ENCODE measurements at regions not wholly inside any gene's neighbourhood (a gene's known extent, or its start where the extent isn't known, plus 50 kb on each side); places are given as distances from the start of the nearest gene placed in this dataset.

DNA sequence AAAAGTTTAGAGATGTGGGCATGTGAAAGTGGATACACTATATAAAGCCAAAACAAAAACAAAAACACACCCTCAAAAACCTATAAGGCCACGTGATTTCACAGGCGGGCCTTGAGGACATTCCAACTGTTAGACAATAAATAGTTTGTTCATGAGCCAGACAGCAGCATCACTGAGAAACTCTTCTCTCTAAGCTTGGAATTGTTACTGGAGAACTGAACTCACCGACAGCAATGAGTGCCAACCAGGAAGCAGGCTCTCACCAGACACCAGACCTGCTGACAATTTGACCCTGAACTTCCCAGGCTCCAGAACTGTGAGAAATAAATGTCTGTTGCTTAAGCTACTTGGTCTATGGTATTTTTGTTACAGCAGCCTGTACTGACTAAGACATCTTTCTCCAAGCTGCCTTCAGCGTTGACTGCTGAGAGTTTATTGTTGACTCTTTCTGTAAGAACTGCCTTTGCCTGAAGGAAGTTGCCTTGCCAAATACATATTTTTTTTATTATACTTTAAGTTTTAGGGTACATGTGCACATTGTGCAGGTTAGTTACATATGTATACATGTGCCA lies 107.5 kb downstream of the EPDR1 start:
- no peaks in the 10 kb centered on the region for H3K36me3 ChIP-seq (ENCODE audit: control insufficient read depth in 2 of 2, insufficient read depth in 2 of 2, low read length in 1 of 2)
- no peak overlapping the region for H3K27ac ChIP-seq (ENCODE audit: low read depth in 1 of 2, low read length in 1 of 2)
- no peaks in the 10 kb centered on the region for H3K4me1 ChIP-seq (ENCODE audit: control insufficient read depth in 2 of 2, insufficient read depth in 2 of 2, low read length in 2 of 2)
- no peak for DNase-seq (ENCODE audit: low read depth in 6 of 9, low spot score in 9 of 9)
- H3K9me3 ChIP-seq (ENCODE audit: control insufficient read depth in 2 of 2, insufficient read depth in 1 of 2, low read length in 1 of 2): no peaks in the 10 kb centered on the region
- H3K4me3 ChIP-seq (ENCODE audit: low read length in 2 of 2): no peak overlapping the region
- WGBS: 86% methylated on average over 4 of the region's 4 CpGs
- H3K27me3 ChIP-seq (ENCODE audit: control insufficient read depth in 2 of 2, insufficient read depth in 1 of 2, low read length in 1 of 2): no peaks in the 10 kb centered on the region

DNA sequence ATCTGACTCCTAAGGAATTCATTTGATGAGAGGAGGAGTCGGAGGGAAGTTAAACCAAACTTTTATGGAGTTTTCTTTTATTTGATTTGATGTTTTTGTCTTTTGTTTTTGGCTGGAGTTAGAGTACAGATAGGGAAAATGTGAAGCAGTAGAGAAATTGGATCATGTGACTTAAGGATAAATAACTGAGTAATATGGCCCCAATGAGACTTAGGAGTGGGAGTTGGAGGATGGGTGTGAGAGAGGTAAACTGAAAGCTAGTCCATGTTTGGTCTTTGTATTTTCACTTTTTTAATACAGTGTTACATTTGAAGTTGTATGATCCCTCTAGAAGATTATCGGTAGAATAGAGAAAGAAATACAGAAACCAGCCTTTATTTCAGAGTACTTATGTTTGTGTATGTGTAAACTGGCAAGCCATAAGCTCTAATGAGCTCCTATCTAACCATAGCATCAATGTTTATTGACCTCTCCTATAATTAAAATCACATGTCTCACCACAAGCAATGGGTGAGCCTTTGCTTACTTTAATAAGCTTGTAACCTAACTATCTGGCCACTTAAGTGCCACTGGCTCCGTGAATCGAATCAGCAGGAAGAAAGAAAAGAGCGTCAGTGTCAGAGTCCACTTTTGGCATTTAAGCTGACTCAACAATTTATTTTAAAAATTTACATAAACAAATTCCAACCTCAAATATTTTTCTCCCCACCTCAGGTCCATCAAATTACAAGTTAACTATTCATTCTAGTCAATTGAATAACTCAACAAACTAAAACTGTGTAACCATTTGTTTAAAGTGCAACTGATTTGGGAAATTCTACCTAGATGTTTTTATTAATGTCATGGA lies 113.8 kb downstream of the EPDR1 start:
- Histone ChIP-seq H3K27me3 (ENCODE audit: control insufficient read depth in 2 of 2, insufficient read depth in 1 of 2, low read length in 1 of 2) (no peaks in the 10 kb centered on the region), H3K4me3 (ENCODE audit: low read length in 2 of 2) (no peak overlapping the region), H3K9me3 (ENCODE audit: control insufficient read depth in 2 of 2, insufficient read depth in 1 of 2, low read length in 1 of 2) (no peaks in the 10 kb centered on the region), H3K4me1 (ENCODE audit: control insufficient read depth in 2 of 2, insufficient read depth in 2 of 2, low read length in 2 of 2) (no peaks in the 10 kb centered on the region), H3K36me3 (ENCODE audit: control insufficient read depth in 2 of 2, insufficient read depth in 2 of 2, low read length in 1 of 2) (no peaks in the 10 kb centered on the region), H3K27ac (ENCODE audit: low read depth in 1 of 2, low read length in 1 of 2) (no peak overlapping the region)
- no peak for DNase-seq (ENCODE audit: low read depth in 6 of 9, low spot score in 9 of 9)
- 95% methylated on average over 5 of the region's 5 CpGs for WGBS

DNA sequence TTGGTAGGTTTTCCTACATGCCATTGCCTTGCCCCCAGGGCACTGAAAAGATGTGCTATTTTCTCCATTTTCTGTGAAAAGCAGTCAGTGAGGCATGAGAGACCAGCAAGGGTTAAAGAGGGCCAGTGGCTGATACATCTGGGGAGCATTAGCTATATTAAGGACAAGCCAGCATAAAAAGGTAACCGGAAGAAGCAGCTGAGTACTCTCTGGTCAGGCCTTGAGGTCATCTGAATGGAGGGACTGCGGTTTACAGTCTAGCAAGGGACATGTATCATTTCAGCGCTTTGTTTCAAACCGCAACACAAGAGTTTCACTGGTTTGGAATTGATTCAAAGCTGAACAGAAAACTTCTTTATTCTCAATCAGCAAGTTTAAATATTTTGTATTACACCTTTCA lies 120.4 kb downstream of the EPDR1 start:
- H3K36me3 ChIP-seq (ENCODE audit: control insufficient read depth in 2 of 2, insufficient read depth in 2 of 2, low read length in 1 of 2): no peaks in the 10 kb centered on the region
- no peak overlapping the region for H3K27ac ChIP-seq (ENCODE audit: low read depth in 1 of 2, low read length in 1 of 2)
- H3K4me3 ChIP-seq (ENCODE audit: low read length in 2 of 2): no peak overlapping the region
- no peak for DNase-seq (ENCODE audit: low read depth in 6 of 9, low spot score in 9 of 9)
- H3K4me1 ChIP-seq (ENCODE audit: control insufficient read depth in 2 of 2, insufficient read depth in 2 of 2, low read length in 2 of 2): no peaks in the 10 kb centered on the region
- 97% methylated on average over 4 of the region's 4 CpGs for WGBS
- no peaks in the 10 kb centered on the region for H3K27me3 ChIP-seq (ENCODE audit: control insufficient read depth in 2 of 2, insufficient read depth in 1 of 2, low read length in 1 of 2)
- H3K9me3 ChIP-seq (ENCODE audit: control insufficient read depth in 2 of 2, insufficient read depth in 1 of 2, low read length in 1 of 2): no peaks in the 10 kb centered on the region

DNA sequence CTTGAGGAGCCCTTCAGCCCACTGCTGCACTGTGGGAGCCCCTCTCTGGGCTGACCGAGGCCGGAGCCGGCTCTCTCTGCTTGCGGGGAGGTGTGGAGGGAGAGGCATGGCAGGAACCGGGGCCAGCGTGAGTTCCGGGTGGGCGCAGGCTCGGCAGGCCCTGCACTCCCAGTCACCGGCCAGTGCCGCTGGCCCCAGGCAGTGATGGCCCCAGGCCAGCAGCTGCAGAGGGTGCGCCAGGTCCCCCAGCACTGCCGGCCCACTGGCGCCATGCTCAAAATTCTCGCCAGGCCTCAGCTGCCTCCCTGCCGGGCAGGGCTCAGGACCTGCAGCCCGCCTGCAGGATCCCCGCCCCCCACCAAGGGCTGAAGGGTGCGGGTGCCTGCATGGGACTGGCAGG lies 128.4 kb upstream of the STARD3NL start:
- H3K4me1 ChIP-seq (ENCODE audit: control insufficient read depth in 2 of 2, insufficient read depth in 2 of 2, low read length in 2 of 2): no peaks in the 10 kb centered on the region
- H3K36me3 ChIP-seq (ENCODE audit: control insufficient read depth in 2 of 2, insufficient read depth in 2 of 2, low read length in 1 of 2): no peaks in the 10 kb centered on the region
- H3K4me3 ChIP-seq (ENCODE audit: low read length in 2 of 2): no peak overlapping the region
- no peak for DNase-seq (ENCODE audit: low read depth in 6 of 9, low spot score in 9 of 9)
- no peak overlapping the region for H3K27ac ChIP-seq (ENCODE audit: low read depth in 1 of 2, low read length in 1 of 2)
- 93% methylated on average over 19 of the region's 19 CpGs for WGBS
- peaks cover 0 to 7% of the 10 kb centered on the region in 2 donors for H3K9me3 ChIP-seq (ENCODE audit: control insufficient read depth in 2 of 2, insufficient read depth in 1 of 2, low read length in 1 of 2)
- H3K27me3 ChIP-seq (ENCODE audit: control insufficient read depth in 2 of 2, insufficient read depth in 1 of 2, low read length in 1 of 2): no peaks in the 10 kb centered on the region

DNA sequence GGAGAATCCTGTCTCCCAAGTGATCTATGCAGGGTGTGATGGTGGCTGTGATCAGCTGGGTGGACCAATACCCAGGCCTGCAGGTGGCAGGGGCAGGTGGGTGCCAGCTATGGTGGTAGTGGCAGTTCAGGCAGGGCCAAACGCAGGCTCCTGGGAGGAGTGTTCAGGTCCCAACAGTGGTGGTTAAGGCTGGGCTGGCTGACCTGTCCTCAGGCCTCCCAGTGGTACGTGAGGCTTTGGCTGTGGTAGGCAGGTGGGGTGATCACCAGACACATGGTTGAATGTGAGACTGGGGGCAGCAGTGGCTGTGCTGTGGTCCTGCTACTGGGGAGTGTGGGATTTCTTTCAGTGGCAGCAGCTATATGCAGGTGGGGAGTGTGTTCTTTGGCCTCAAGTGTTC lies 126.7 kb upstream of the STARD3NL start:
- Histone ChIP-seq H3K27ac (ENCODE audit: low read depth in 1 of 2, low read length in 1 of 2) (no peak overlapping the region), H3K4me1 (ENCODE audit: control insufficient read depth in 2 of 2, insufficient read depth in 2 of 2, low read length in 2 of 2) (no peaks in the 10 kb centered on the region), H3K4me3 (ENCODE audit: low read length in 2 of 2) (no peak overlapping the region), H3K36me3 (ENCODE audit: control insufficient read depth in 2 of 2, insufficient read depth in 2 of 2, low read length in 1 of 2) (no peaks in the 10 kb centered on the region), H3K9me3 (ENCODE audit: control insufficient read depth in 2 of 2, insufficient read depth in 1 of 2, low read length in 1 of 2) (peaks cover 0 to 7% of the 10 kb centered on the region in 2 donors), H3K27me3 (ENCODE audit: control insufficient read depth in 2 of 2, insufficient read depth in 1 of 2, low read length in 1 of 2) (no peaks in the 10 kb centered on the region)
- no peak for DNase-seq (ENCODE audit: low read depth in 6 of 9, low spot score in 9 of 9)
- WGBS: 98% methylated on average over 2 of the region's 2 CpGs

DNA sequence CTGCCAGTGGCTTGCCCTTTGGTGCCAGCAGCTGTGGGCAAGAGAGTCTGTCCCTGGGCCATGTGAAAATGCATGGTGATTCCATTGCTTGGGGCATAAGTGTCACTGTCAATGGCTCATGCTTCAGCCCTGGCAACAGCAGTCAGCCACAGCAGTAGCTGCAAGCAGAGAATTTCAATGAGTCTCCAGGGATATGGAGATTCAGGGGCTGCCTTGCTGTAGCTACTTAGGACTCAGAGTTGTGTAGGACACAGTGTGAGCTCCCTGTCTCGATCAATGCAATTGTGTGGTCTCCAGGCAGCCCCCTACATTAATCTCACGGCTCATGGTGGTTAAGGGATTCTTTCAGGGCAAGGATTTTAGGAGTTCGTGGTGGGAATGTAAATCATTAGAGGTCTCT lies 126.3 kb upstream of the STARD3NL start:
- 92% methylated on average over 3 of the region's 3 CpGs for WGBS
- H3K36me3 ChIP-seq (ENCODE audit: control insufficient read depth in 2 of 2, insufficient read depth in 2 of 2, low read length in 1 of 2): no peaks in the 10 kb centered on the region
- H3K27ac ChIP-seq (ENCODE audit: low read depth in 1 of 2, low read length in 1 of 2): no peak overlapping the region
- peaks cover 0 to 7% of the 10 kb centered on the region in 2 donors for H3K9me3 ChIP-seq (ENCODE audit: control insufficient read depth in 2 of 2, insufficient read depth in 1 of 2, low read length in 1 of 2)
- no peak for DNase-seq (ENCODE audit: low read depth in 6 of 9, low spot score in 9 of 9)
- H3K4me1 ChIP-seq (ENCODE audit: control insufficient read depth in 2 of 2, insufficient read depth in 2 of 2, low read length in 2 of 2): no peaks in the 10 kb centered on the region
- H3K4me3 ChIP-seq (ENCODE audit: low read length in 2 of 2): no peak overlapping the region
- H3K27me3 ChIP-seq (ENCODE audit: control insufficient read depth in 2 of 2, insufficient read depth in 1 of 2, low read length in 1 of 2): no peaks in the 10 kb centered on the region

DNA sequence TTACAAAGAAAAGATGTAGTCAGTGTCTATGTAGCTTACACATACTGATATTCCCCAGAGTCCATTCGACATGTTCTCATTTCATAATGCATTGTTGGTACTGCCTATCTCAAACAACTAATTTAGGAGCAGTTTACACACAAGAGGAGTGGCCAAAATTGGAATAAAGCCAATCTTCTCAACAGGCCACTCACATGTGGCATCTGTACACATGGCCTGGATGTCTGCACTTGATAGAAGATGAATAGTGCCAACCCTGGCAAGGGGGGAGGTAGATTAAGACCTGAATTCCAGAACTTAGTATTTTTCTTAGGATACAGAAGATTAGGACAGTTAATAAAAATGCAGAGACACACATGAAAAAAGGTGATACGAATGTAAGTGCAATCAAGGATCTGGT lies 125.3 kb upstream of the STARD3NL start:
- no peaks in the 10 kb centered on the region for H3K36me3 ChIP-seq (ENCODE audit: control insufficient read depth in 2 of 2, insufficient read depth in 2 of 2, low read length in 1 of 2)
- no peak overlapping the region for H3K4me3 ChIP-seq (ENCODE audit: low read length in 2 of 2)
- no peaks in the 10 kb centered on the region for H3K27me3 ChIP-seq (ENCODE audit: control insufficient read depth in 2 of 2, insufficient read depth in 1 of 2, low read length in 1 of 2)
- no peaks in the 10 kb centered on the region for H3K4me1 ChIP-seq (ENCODE audit: control insufficient read depth in 2 of 2, insufficient read depth in 2 of 2, low read length in 2 of 2)
- no peak for DNase-seq (ENCODE audit: low read depth in 6 of 9, low spot score in 9 of 9)
- WGBS: 97% methylated on average over 2 of the region's 2 CpGs
- H3K9me3 ChIP-seq (ENCODE audit: control insufficient read depth in 2 of 2, insufficient read depth in 1 of 2, low read length in 1 of 2): peaks cover 0 to 7% of the 10 kb centered on the region in 2 donors
- H3K27ac ChIP-seq (ENCODE audit: low read depth in 1 of 2, low read length in 1 of 2): no peak overlapping the region

DNA sequence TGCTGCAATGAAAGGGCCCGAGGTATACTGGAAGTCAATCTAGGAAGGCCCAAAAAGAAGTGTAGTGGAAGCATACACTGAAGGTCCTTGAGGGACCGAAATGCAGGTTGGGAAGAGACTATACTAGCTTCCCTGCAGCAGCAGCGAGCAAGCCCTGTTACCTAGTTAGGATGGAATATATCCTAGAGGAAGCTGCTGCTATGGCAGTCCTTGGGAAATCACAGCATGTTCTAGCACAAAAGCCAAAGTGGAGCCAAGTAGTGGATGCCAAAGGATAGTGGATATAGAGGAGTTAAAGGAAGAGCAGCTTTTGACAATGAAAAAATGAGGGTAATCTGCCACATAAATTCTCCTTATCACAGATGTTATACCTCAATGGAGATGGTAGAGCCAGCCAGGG lies 123.8 kb upstream of the STARD3NL start:
- Histone ChIP-seq H3K4me3 (ENCODE audit: low read length in 2 of 2) (no peak overlapping the region), H3K27me3 (ENCODE audit: control insufficient read depth in 2 of 2, insufficient read depth in 1 of 2, low read length in 1 of 2) (no peaks in the 10 kb centered on the region), H3K27ac (ENCODE audit: low read depth in 1 of 2, low read length in 1 of 2) (no peak overlapping the region), H3K9me3 (ENCODE audit: control insufficient read depth in 2 of 2, insufficient read depth in 1 of 2, low read length in 1 of 2) (peaks cover 0 to 7% of the 10 kb centered on the region in 2 donors), H3K36me3 (ENCODE audit: control insufficient read depth in 2 of 2, insufficient read depth in 2 of 2, low read length in 1 of 2) (no peaks in the 10 kb centered on the region), H3K4me1 (ENCODE audit: control insufficient read depth in 2 of 2, insufficient read depth in 2 of 2, low read length in 2 of 2) (no peaks in the 10 kb centered on the region)
- 99% methylated on average over 3 of the region's 3 CpGs for WGBS
- DNase-seq (ENCODE audit: low read depth in 6 of 9, low spot score in 9 of 9): no peak

DNA sequence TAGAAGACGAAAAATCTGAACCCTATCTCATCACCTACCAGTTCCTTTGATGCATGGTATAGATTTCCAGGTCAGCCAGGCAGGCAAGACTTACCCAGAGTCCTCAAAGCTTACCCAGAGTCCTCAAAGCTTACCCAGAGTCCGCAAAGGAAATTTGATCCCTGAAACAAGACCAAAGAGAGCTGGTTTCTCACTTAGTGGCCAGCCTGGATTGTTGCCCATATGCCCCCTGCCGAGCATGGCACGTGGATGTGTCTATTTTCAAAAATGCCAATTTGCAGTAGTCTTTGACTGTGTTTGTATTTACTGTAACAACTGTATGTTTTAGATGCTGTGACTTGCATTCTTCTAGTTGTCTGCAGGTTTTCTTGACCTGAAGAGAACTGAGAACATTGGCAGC lies 120.2 kb upstream of the STARD3NL start:
- 96% methylated on average over 4 of the region's 4 CpGs for WGBS
- no peaks in the 10 kb centered on the region for H3K36me3 ChIP-seq (ENCODE audit: control insufficient read depth in 2 of 2, insufficient read depth in 2 of 2, low read length in 1 of 2)
- H3K27me3 ChIP-seq (ENCODE audit: control insufficient read depth in 2 of 2, insufficient read depth in 1 of 2, low read length in 1 of 2): no peaks in the 10 kb centered on the region
- H3K4me3 ChIP-seq (ENCODE audit: low read length in 2 of 2): no peak overlapping the region
- no peak overlapping the region for H3K27ac ChIP-seq (ENCODE audit: low read depth in 1 of 2, low read length in 1 of 2)
- no peak for DNase-seq (ENCODE audit: low read depth in 6 of 9, low spot score in 9 of 9)
- no peaks in the 10 kb centered on the region for H3K4me1 ChIP-seq (ENCODE audit: control insufficient read depth in 2 of 2, insufficient read depth in 2 of 2, low read length in 2 of 2)
- no peaks in the 10 kb centered on the region for H3K9me3 ChIP-seq (ENCODE audit: control insufficient read depth in 2 of 2, insufficient read depth in 1 of 2, low read length in 1 of 2)

Measured in thymus (tissue), 11 donors.